HG03342 (cell line): ENCODE measurements at regions not wholly inside any gene's neighbourhood (a gene's known extent, or its start where the extent isn't known, plus 50 kb on each side); places are given as distances from the start of the nearest gene placed in this dataset.
"Not testable (repeated sequence)": the region's sequence is repeated elsewhere in the genome, so short reads cannot be mapped to it uniquely, and the experiment has no call there.

Experiments
- ATAC-seq: cut with Tn5 transposase; IDR thresholded peaks from one replicate; pipeline ENCODE4 v1.9.1; 2021; ENCODE audit warnings: mild to moderate bottlenecking, moderate library complexity; ENCODE audit not compliant: unreplicated experiment

GRCh38 chr17:20681746-20682722 is 102.5 kb downstream of the CDRT15L2 start:
- ATAC-seq: not testable (repeated sequence)

GRCh38 chr17:20683651-20684229 is 104.2 kb downstream of the CDRT15L2 start:
- ATAC-seq: not testable (repeated sequence)

- ATAC-seq: not testable (repeated sequence)
Observed at GRCh38 chr17:20684975-20685374, 105.5 kb downstream of the CDRT15L2 start.

GRCh38 chr17:20687584-20687983 is 108.1 kb downstream of the CDRT15L2 start:
- not testable (repeated sequence) for ATAC-seq

- ATAC-seq: not testable (repeated sequence)
Observed at GRCh38 chr17:20689170-20689749, 109.7 kb downstream of the CDRT15L2 start.

- not testable (repeated sequence) for ATAC-seq
Observed at GRCh38 chr17:20692706-20693105, 113.2 kb downstream of the CDRT15L2 start.

- ATAC-seq: not testable (repeated sequence)
Observed at GRCh38 chr17:20695871-20696270, 116.3 kb downstream of the CDRT15L2 start.

- peak; percentile 93 for ATAC-seq
Observed at GRCh38 chr17:20698463-20699206, 119.1 kb downstream of the CDRT15L2 start.

GRCh38 chr17:20700528-20700927 is 121.0 kb downstream of the CDRT15L2 start:
- ATAC-seq: not testable (repeated sequence)

GRCh38 chr17:20701366-20701765 is 121.8 kb downstream of the CDRT15L2 start:
- ATAC-seq: not testable (repeated sequence)

- no peak for ATAC-seq
Observed at GRCh38 chr17:20702692-20703091, 123.2 kb downstream of the CDRT15L2 start.

- no peak for ATAC-seq
Observed at GRCh38 chr17:20703781-20704180, 124.3 kb downstream of the CDRT15L2 start.

GRCh38 chr17:20705186-20705585 is 125.7 kb downstream of the CDRT15L2 start:
- ATAC-seq: not testable (repeated sequence)

- no peak for ATAC-seq
Observed at GRCh38 chr17:20706751-20707373, 127.3 kb downstream of the CDRT15L2 start.

GRCh38 chr17:20708821-20709220 is 129.3 kb downstream of the CDRT15L2 start:
- not testable (repeated sequence) for ATAC-seq

GRCh38 chr17:20716481-20716880 is 137.0 kb downstream of the CDRT15L2 start:
- ATAC-seq: not testable (repeated sequence)

- ATAC-seq: no peak
Observed at GRCh38 chr17:20721171-20721570, 141.6 kb downstream of the CDRT15L2 start.

GRCh38 chr17:20724391-20724790 is 144.9 kb downstream of the CDRT15L2 start:
- ATAC-seq: not testable (repeated sequence)

GRCh38 chr17:20727201-20727600 is 147.7 kb downstream of the CDRT15L2 start:
- not testable (repeated sequence) for ATAC-seq

GRCh38 chr17:20728181-20728580 is 148.7 kb downstream of the CDRT15L2 start:
- ATAC-seq: no peak
